ENCODE measurements at regions not wholly inside any gene's neighbourhood (a gene's known extent, or its start where the extent isn't known, plus 50 kb on each side); places are given as distances from the start of the nearest gene placed in this dataset.
"Not testable (repeated sequence)": the region's sequence is repeated elsewhere in the genome, so short reads cannot be mapped to it uniquely, and the experiment has no call there.

DNA sequence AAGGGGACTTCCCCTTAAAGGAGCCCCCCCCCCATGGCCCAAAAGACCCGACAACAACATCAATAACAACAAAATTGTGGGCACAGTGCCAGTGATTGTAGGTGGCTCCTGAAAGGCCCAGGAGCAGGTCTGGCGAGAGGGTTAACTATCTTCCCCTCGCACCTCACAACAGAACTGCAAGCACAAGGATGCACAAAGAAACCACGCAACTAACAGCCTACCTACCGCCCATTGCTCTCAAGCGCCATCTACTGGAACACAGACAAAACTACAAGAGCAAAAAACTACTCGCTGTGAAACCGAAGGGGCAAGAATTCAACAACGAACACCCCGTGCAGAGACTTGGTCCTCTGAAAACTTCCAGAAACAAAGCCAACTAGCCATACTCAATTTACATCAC lies 205.6 kb downstream of the SPIN4 start:
- not testable (repeated sequence) for TF ChIP-seq YY1 (IDR thresholded peaks at IDR 0.05; ENCODE audit: insufficient read depth, insufficient read length); SUZ12 (IDR thresholded peaks at IDR 0.05; ENCODE audit: extremely low read depth, insufficient read depth, insufficient read length)

Data from NT2/D1 (cell line).